ENCODE measurements at regions not wholly inside any gene's neighbourhood (a gene's known extent, or its start where the extent isn't known, plus 50 kb on each side); places are given as distances from the start of the nearest gene placed in this dataset.

- no peak overlapping the region for H3K4me3 Mint-ChIP-seq
- H3K27ac Mint-ChIP-seq: no peak overlapping the region
- peaks cover 11% of the 10 kb centered on the region for H3K9me3 Mint-ChIP-seq
- no peaks in the 10 kb centered on the region for H3K4me1 Mint-ChIP-seq (ENCODE audit: low read depth)
- H3K36me3 Mint-ChIP-seq (ENCODE audit: low read depth): no peaks in the 10 kb centered on the region
- intact Hi-C loops (cut with micrococcal nuclease): no loop called here
- no peaks in the 10 kb centered on the region for H3K27me3 Mint-ChIP-seq
Observed at GRCh38 chr13:80560609-80561008, 219.7 kb upstream of the SPRY2 start.

GRCh38 chr13:80559944-80560343, 219.0 kb upstream of the SPRY2 start:
- H3K9me3 Mint-ChIP-seq: peaks cover 11% of the 10 kb centered on the region
- no peak overlapping the region for H3K4me3 Mint-ChIP-seq
- H3K36me3 Mint-ChIP-seq (ENCODE audit: low read depth): no peaks in the 10 kb centered on the region
- intact Hi-C loops (cut with micrococcal nuclease): no loop called here
- no peaks in the 10 kb centered on the region for H3K4me1 Mint-ChIP-seq (ENCODE audit: low read depth)
- no peaks in the 10 kb centered on the region for H3K27me3 Mint-ChIP-seq
- H3K27ac Mint-ChIP-seq: no peak overlapping the region

GRCh38 chr13:80558074-80558473, 217.1 kb upstream of the SPRY2 start:
- peaks cover 11% of the 10 kb centered on the region for H3K9me3 Mint-ChIP-seq
- H3K27ac Mint-ChIP-seq: no peak overlapping the region
- H3K27me3 Mint-ChIP-seq: peaks cover 4% of the 10 kb centered on the region
- H3K4me3 Mint-ChIP-seq: no peak overlapping the region
- H3K4me1 Mint-ChIP-seq (ENCODE audit: low read depth): no peaks in the 10 kb centered on the region
- H3K36me3 Mint-ChIP-seq (ENCODE audit: low read depth): no peaks in the 10 kb centered on the region
- intact Hi-C loops (cut with micrococcal nuclease): no loop called here

- H3K27me3 Mint-ChIP-seq: peaks cover 11% of the 10 kb centered on the region
- H3K4me3 Mint-ChIP-seq: no peak overlapping the region
- H3K9me3 Mint-ChIP-seq: peaks cover 11% of the 10 kb centered on the region
- H3K36me3 Mint-ChIP-seq (ENCODE audit: low read depth): no peaks in the 10 kb centered on the region
- no peak overlapping the region for H3K27ac Mint-ChIP-seq
- peaks cover 10% of the 10 kb centered on the region for H3K4me1 Mint-ChIP-seq (ENCODE audit: low read depth)
- intact Hi-C loops (cut with micrococcal nuclease): no loop called here
Observed at GRCh38 chr13:80555796-80556678, 215.1 kb upstream of the SPRY2 start.

- H3K4me1 Mint-ChIP-seq (ENCODE audit: low read depth): peaks cover 10% of the 10 kb centered on the region
- H3K27ac Mint-ChIP-seq: no peak overlapping the region
- intact Hi-C loops (cut with micrococcal nuclease): no loop called here
- no peaks in the 10 kb centered on the region for H3K9me3 Mint-ChIP-seq
- no peaks in the 10 kb centered on the region for H3K36me3 Mint-ChIP-seq (ENCODE audit: low read depth)
- peaks cover 19% of the 10 kb centered on the region for H3K27me3 Mint-ChIP-seq
- H3K4me3 Mint-ChIP-seq: no peak overlapping the region
Observed at GRCh38 chr13:80552851-80553440, 212.0 kb upstream of the SPRY2 start.

- no peak overlapping the region for H3K27ac Mint-ChIP-seq
- intact Hi-C loops (cut with micrococcal nuclease): no loop called here
- no peaks in the 10 kb centered on the region for H3K9me3 Mint-ChIP-seq
- no peaks in the 10 kb centered on the region for H3K36me3 Mint-ChIP-seq (ENCODE audit: low read depth)
- H3K4me1 Mint-ChIP-seq (ENCODE audit: low read depth): peaks cover 10% of the 10 kb centered on the region
- peaks cover 23% of the 10 kb centered on the region for H3K27me3 Mint-ChIP-seq
- H3K4me3 Mint-ChIP-seq: no peak overlapping the region
Observed at GRCh38 chr13:80551650-80552497, 210.9 kb upstream of the SPRY2 start.

- Mint-ChIP-seq H3K27me3 (peaks cover 24% of the 10 kb centered on the region), H3K4me1 (ENCODE audit: low read depth) (peaks cover 10% of the 10 kb centered on the region), H3K27ac (no peak overlapping the region), H3K9me3 (no peaks in the 10 kb centered on the region), H3K4me3 (no peak overlapping the region), H3K36me3 (ENCODE audit: low read depth) (no peaks in the 10 kb centered on the region)
- intact Hi-C loops (cut with micrococcal nuclease): no loop called here
Observed at GRCh38 chr13:80550971-80551441, 210.1 kb upstream of the SPRY2 start.

GRCh38 chr13:80548915-80549314, 208.0 kb upstream of the SPRY2 start:
- intact Hi-C loops (cut with micrococcal nuclease): no loop called here
- peaks cover 10% of the 10 kb centered on the region for H3K4me1 Mint-ChIP-seq (ENCODE audit: low read depth)
- H3K4me3 Mint-ChIP-seq: no peak overlapping the region
- peaks cover 24% of the 10 kb centered on the region for H3K27me3 Mint-ChIP-seq
- no peaks in the 10 kb centered on the region for H3K36me3 Mint-ChIP-seq (ENCODE audit: low read depth)
- H3K9me3 Mint-ChIP-seq: no peaks in the 10 kb centered on the region
- H3K27ac Mint-ChIP-seq: no peak overlapping the region

- intact Hi-C loops (cut with micrococcal nuclease): no loop called here
- Mint-ChIP-seq H3K9me3 (no peaks in the 10 kb centered on the region), H3K4me1 (ENCODE audit: low read depth) (peaks cover 10% of the 10 kb centered on the region)
Observed at GRCh38 chr13:80547885-80548825, 207.2 kb upstream of the SPRY2 start.

GRCh38 chr13:80547341-80547740, 206.4 kb upstream of the SPRY2 start:
- peaks cover 7% of the 10 kb centered on the region for H3K9me3 Mint-ChIP-seq
- no peak overlapping the region for H3K27ac Mint-ChIP-seq
- H3K27me3 Mint-ChIP-seq: peaks cover 17% of the 10 kb centered on the region
- no peaks in the 10 kb centered on the region for H3K36me3 Mint-ChIP-seq (ENCODE audit: low read depth)
- no peak overlapping the region for H3K4me3 Mint-ChIP-seq
- H3K4me1 Mint-ChIP-seq (ENCODE audit: low read depth): peaks cover 9% of the 10 kb centered on the region
- intact Hi-C loops (cut with micrococcal nuclease): no loop called here

More at GRCh38 chr13:80547885-80548825, 207.2 kb upstream of the SPRY2 start:
- Mint-ChIP-seq H3K36me3 (ENCODE audit: low read depth) (no peaks in the 10 kb centered on the region), H3K27me3 (peaks cover 22% of the 10 kb centered on the region), H3K27ac (no peak overlapping the region), H3K4me3 (no peak overlapping the region)

GRCh38 chr13:80533175-80533574, 192.2 kb upstream of the SPRY2 start:
- no peaks in the 10 kb centered on the region for H3K36me3 Mint-ChIP-seq (ENCODE audit: low read depth)

GRCh38 chr13:80530902-80531301, 190.0 kb upstream of the SPRY2 start:
- Mint-ChIP-seq H3K9me3 (peaks cover 19% of the 10 kb centered on the region), H3K4me3 (no peak overlapping the region), H3K27me3 (no peaks in the 10 kb centered on the region), H3K36me3 (ENCODE audit: low read depth) (no peaks in the 10 kb centered on the region), H3K27ac (no peak overlapping the region), H3K4me1 (ENCODE audit: low read depth) (no peaks in the 10 kb centered on the region)
- intact Hi-C loops (cut with micrococcal nuclease): no loop called here

More at GRCh38 chr13:80533175-80533574, 192.2 kb upstream of the SPRY2 start:
- Mint-ChIP-seq H3K27me3 (no peaks in the 10 kb centered on the region), H3K27ac (no peak overlapping the region), H3K4me1 (ENCODE audit: low read depth) (no peaks in the 10 kb centered on the region), H3K9me3 (peaks cover 19% of the 10 kb centered on the region), H3K4me3 (no peak overlapping the region)
- intact Hi-C loops (cut with micrococcal nuclease): no loop called here

- Mint-ChIP-seq H3K36me3 (ENCODE audit: low read depth) (no peaks in the 10 kb centered on the region), H3K4me3 (no peak overlapping the region), H3K27ac (no peak overlapping the region), H3K9me3 (peaks cover 19% of the 10 kb centered on the region), H3K27me3 (no peaks in the 10 kb centered on the region), H3K4me1 (ENCODE audit: low read depth) (no peaks in the 10 kb centered on the region)
- intact Hi-C loops (cut with micrococcal nuclease): no loop called here
Observed at GRCh38 chr13:80530191-80530590, 189.3 kb upstream of the SPRY2 start.

All from dendritic cell treated with granulocyte-macrophage colony-stimulating factor and Interleukin-4, amounts not matched to agents 40 ng/mL and 50 ng/mL, for 4 days (primary cell).